ENCODE measurements at regions not wholly inside any gene's neighbourhood (a gene's known extent, or its start where the extent isn't known, plus 50 kb on each side); places are given as distances from the start of the nearest gene placed in this dataset.
A peak's percentile ranks its signal among the peaks of the same experiment; 100 is the strongest.
"Not testable (repeated sequence)": the region's sequence is repeated elsewhere in the genome, so short reads cannot be mapped to it uniquely, and the experiment has no call there.

DNA sequence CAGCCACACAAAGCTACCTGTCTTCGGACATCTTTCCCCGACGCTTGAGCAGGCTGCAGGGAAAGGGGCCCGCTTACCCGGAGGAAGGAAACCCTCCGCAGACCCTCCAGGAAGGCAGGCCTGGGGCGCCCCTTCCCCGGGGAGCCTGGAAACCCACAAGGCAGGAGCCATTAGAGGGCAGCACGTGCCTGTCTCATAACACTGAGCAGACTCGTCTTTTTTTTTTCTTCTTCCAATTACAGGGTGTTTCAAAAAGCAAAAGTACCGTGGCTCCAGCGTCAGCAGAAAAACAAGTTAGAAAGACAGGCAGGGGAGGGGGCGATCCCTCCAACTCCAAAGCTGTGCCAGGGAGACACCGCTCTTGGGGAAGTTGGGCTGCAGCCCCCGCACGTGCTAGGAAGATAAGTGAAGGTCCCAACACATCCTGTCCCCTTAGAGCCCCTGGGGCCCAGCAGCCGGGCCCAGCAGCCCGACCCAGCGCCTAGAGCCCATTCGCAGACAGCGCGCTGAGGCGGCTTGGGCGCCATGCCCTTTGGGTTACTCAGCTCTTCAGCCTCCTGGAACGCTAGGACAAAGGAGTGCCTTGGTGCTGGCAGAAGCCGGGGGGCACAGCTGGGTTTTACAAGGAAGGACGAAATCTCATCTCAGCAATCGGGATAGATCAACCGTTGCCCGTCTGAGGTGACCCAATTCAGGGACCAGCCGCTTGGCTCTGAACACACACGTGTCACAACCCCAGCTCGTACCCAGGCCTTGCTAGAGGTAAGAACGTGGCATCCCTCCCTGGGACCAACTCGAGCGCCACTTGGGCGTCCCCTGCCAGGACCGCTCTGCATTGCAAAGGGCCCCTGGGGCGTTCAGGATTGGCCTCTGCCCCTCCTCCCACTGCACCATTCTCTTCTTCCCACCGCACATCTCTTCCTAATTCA lies 136.3 kb downstream of the LY86 start:
- peak; percentile 68 for DNase-seq

DNA sequence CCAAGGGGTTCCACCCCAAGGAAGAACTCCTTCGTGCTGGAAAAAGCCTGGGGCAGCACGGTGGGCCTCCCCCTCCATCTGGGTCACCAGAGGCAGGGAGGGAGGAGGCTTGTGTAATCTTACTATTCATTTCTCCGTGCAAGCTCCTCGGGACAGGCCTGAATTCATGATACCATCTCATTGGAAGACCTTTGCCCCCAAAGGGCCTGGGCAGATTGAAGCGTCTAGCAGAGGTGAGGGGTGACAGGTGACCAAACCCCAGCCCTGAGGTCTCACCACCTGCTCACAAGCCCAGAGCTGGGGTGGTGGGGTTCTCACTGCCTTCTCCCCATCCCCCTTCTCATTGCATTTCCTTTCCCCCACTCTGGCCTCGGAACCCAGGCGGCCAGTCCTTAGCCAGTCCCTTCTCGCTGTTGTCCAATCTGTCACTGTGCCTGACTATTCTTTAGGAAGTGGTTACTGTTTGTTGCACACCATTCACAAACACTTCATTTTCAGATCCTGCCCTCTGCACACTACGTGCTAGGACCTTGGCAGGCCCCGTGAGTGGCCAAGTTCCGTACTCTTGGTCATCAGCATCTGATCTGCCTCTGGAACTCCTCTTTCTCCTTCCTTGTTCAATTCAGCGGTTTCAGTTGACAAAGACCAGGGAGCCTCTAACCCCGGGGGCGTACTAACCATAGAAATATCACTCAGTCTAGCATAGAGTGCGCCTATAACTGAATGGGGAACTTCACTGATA lies 137.1 kb downstream of the LY86 start:
- DNase-seq = no peak

DNA sequence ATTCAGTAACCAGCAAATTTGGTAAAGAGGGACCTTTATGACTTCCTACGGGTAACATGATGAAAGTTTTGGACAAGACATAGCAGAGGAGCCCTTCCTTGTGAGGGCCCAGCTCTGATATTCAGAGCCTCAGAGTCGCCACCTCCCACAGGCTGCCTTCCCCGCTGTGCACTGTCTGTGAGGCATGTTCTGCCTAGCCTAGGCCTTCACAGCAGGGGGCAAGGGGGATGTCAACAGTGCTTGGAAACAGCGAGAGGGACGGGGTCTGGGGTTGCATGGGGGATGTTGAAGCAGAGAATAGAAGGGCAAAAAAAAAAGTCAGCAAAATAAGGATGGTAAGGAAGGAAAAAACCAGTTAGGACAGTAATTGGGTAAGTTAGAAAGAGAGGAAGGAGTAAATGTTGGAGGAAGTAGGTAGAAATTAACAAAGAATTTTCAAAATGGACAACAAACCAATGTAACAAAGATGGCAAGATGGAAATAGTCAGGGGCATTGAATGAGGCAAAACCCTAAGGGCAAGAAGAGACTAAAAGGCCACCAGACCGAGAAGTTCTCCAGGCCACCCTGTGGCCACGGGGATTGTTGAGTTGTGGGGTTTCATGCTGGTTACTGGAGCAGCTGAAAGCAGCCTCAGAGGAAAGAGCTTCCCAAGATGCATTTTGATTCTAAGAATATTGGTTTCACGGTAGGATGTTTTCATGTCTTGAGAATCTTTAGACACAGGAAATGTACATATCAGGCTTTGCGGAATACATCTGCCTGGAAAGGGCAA lies 139.8 kb downstream of the LY86 start:
- DNase-seq = no peak

DNA sequence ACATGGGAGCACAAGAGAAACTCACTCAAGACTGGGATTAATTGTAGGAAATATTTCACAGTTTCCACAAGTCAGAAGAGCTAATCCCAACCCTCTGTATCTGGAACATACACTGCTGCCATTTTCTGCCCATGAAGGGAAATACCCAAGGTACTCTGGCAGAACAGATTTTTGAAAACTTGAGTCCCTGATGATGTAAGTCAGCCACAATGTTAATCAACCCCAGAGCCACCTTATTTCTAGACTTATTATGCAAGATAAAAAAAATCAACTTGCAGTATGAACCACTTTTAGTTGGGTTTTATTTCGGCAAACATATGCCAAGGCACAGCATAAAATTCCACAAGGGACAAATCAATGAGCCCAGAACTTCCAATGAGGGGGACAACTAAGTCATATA lies 141.5 kb downstream of the LY86 start:
- DNase-seq = no peak

DNA sequence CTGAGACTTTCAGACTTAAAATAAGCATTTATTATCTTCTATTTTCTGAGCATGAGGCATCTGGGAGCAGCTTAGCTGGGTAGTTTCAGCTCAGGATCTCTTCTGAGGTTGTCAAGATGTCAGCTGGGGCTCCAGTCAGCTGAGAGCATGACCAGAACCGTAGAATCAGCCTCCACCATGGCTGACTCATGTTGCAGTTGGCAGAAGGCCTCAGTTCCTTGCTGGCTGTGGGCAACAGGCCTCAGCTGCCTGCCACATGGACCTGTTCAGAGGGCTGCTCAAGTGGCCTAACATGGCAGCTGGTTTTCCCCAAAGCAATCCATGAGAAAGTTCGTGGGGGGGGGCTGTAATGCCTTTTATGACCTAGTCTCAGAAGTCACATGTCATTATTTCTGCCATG lies 142.3 kb downstream of the LY86 start:
- no peak for DNase-seq

DNA sequence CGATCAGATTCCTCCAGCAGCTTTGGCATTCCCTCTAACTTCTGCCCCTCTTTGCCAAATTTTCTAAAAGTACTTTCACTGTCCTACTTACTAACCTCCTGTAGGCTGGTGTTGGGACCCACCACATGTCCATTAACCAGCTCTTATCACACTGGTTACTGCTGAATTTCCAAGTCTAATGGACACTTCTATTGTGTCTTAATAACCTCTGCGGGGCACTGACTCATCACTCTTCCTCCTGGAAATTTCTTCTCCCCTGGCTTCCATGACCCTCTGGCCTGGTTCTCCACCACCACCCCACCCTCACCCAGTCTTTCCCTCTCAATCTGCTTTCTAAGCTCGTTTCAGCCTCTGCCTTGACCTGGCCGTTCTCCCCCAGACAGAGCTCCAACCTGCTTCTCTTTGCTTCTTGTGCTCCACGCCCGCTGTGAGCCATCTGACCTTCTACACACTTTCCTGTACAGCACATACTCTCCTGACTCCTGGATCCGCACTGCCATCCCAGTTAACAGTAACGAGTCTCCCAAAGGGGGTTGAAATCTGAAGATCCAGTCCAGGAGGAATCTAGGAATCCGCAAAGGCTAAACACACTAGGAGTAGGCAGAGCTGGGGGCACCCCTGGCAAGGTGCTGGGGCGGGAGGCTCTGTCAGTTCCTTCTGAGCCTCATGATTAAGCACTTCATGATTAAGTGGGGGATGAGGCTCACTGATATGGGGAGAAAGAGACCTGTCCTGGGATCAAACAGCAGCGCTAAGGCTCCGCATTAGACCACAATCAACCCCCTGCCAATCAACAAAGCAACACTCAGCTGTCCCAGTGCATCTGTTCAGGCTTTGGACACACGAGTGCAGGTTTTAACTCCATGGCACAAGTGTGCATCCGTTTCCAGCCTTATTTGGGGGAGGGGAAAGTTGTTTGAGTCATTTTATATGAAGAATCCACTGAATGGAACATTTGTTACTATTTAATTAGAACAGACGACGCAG lies 146.3 kb downstream of the LY86 start:
- no peak for DNase-seq

DNA sequence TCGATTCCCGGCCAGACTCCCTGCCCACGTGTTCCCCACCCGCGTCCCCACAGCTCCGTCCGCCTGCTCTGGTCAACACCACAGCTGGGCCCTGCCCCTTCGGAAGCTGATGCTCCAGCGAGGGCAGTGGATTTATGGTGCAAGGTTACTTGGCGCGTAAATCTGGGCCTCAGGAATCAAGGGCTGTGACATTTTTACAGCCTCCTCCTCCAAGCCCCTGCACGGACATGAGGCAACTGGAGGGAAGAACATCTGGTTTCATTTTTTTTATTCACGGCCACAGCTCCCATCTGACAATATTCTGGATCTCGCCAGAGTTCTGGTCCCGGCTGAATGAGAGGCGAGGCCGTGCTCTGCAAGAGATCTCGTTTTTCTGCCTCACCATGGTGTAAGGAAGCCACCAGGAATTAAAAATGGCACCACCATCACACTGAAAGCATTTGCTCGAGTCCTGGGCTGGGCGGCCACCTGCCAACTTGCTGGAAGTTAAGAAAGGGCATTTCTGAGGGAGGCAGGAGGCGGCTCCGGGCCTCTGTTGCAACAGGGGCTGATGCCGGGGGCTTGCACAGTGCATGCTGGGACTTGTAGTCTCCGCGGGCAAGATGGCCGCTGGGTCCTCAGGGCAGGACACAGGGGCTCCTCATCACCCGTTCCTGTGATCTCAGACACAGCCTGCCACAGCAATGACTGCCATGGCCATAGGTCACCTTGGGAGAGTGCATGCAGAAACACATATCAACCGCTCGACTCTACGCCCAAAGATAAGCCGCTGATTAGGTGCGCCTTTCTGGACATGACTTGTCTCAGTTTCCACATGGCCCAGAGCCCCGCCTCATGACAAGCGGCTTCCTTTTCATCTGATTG lies 148.5 kb downstream of the LY86 start:
- DNase-seq = no peak

DNA sequence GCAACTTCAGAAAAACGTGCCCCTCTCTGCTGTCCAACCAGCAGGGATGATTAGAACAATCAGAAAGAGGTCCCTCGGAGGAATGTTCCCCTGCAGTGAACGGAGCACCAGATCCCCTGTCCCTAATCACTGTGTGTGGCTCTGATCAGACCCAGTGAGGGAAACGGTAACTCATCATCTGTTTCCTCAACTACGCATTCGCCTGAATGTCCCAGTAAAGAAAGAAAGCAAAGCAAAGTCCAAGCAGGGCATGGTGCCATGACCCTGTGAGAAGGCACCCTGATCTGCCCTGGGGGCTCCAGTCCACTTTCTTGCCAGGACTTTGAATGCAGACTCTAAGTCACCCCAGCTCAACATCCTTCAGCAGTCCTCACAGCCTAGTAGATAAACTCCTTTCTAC lies 149.2 kb downstream of the LY86 start:
- no peak for DNase-seq

DNA sequence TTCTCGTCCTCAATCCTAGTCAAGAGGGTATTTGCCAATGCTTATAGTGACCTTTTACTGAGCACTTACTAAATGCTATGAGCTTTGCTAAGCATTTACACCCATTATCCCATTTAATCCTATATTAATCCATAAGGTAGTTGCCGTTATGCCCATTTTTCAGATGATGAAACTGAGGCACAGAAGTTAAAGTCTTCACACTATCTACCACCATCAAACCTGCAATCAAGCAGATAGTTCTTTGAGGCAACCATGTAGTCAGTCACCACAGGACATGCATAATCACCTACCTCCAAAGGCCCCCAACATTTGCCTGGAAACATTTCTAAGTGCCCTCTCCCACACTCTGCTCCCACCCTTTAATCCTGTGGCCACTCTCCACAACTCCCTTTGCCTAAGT lies 149.6 kb downstream of the LY86 start:
- DNase-seq = no peak

DNA sequence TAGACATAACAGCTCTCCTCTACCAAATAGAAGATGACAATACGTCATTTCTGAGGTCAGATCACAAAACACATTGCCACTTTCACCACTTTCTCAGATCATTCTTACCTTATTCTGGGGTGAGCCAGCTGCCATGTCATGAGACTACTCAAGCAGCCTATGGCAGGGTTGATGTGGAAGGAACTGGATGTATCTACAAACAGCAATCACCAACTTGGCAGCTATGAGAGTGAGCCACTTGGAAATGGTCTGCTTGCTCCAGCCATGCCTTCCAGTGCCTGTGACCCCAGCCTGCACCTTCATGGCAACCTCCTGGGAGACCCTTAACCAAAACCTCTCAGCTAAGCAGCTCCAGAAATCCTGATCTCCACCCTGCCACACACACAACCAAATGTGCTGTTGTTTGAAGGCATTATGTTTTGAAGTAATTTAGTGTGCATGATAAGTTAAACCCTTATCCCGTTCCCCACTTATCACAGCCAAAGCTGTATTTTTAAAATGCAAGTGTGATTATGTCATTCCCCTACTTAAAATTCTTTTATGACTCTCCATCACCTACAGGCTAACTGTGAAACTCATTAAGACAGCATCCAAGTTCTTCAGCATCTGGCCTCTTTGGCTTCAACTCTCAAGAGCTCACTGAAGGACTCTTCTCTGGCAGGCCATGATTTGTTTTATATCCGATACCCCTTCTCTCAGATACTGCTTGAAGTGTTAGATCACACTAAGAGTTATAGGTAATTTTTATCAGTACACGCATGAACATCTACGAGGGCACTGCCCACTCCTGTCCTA lies 150.6 kb downstream of the LY86 start:
- DNase-seq = no peak

DNA sequence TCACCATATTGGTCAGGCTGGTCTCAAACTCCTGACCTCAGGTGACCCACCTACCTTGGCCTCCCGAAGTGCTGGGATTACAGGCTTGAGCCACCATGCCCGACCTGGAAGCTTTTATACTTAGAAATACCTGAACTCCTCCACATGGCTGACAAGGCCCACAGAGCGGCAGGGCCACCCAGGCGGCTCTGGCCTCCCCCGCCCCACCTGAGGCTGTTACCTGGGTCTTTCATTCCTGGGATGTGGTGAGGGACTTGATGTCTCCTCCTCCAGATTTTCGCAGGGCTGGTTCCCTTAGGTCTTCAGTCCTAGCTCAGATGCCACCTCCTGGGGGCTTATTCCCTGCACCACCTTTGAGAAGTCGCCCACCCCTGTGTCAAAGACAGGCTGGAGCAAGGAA lies 152.1 kb downstream of the LY86 start:
- no peak for DNase-seq

DNA sequence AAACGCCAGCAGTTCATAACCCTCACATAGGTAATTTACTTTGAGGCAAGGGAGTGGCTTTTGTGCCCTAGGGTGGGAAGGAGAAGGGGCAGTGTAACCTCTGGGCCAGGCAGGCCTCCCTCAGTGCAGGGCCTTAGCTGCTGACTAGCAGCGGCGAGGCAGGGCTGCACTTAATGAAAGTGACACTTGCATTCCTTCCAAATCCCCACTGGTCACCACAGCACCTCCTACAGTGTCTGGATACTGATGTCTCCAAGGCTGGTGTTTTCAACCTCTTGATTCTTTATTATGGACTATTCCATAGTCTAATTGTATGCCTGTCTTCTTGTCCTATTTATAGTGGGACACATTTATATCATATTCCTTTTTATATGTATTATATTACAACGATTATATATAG lies 152.7 kb downstream of the LY86 start:
- no peak for DNase-seq

DNA sequence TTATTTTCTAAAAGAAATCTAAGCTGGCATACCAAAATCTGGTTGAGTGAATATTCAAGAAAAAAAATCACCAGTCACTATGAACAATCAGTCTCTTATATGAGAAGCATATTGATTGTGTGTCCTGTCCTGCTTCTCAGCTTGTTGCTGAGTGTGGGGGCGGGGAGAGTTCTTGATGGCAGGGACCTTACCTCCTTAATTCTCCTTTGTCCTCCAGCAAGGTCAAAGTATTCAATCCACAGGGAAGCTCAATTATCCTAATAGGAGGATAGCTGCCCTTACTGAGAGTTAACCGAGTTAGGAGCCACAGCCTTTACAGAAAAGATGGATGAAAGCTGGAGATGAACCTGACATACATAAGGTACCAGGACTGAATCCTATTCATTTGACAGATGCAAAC lies 154.0 kb downstream of the LY86 start:
- no peak for DNase-seq

DNA sequence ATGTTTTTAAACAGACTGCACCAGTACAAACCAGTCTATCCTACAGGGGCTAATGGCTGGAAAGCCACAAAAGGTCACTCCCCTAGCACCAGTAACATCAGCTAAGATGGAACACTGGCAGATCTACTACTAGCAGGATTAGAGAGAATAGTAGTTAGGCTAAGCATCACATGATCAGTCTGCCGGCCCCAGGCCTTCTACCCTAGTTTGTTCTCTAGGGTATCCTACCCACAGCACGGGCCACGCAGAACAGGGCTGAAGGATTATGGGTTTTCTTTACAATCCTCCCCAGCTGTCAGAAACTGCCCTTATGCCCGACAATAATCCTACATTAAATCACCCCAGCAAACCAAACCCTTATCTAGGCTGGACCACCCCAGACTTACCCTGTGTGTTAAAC lies 156.0 kb downstream of the LY86 start:
- no peak for DNase-seq

DNA sequence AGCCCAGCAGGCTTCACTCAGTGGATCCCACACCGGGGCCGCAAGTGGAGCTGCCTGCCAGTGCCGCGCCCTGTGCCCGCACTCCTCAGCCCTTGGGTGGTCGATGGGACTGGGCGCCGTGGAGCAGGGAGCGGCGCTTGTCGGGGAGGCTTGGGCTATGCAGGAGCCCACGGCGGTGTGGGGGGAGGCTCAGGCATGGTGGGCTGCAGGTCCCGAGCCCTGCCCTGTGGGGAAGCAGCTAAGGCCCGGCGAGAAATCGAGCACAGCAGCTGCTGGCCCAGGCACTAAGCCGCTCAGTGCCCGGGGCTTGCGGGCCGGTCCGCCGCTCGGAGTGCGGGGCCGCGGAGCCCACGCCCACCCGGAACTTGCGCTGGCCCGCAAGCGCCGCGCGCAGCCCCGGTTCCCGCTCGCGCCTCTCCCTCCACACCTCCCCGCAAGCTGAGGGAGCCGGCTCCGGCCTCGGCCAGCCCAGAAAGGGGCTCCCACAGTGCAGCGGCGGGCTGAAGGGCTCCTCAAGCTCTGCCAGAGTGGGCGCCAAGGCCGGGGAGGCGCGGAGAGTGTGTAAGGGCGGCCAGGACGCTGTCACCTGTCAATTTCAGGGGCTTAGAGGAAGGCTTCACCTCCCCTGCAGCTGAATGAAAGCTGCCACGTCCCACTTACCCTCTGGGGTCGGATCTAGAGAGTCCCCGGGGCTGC lies 157.3 kb downstream of the LY86 start:
- DNase-seq = not testable (repeated sequence)

DNA sequence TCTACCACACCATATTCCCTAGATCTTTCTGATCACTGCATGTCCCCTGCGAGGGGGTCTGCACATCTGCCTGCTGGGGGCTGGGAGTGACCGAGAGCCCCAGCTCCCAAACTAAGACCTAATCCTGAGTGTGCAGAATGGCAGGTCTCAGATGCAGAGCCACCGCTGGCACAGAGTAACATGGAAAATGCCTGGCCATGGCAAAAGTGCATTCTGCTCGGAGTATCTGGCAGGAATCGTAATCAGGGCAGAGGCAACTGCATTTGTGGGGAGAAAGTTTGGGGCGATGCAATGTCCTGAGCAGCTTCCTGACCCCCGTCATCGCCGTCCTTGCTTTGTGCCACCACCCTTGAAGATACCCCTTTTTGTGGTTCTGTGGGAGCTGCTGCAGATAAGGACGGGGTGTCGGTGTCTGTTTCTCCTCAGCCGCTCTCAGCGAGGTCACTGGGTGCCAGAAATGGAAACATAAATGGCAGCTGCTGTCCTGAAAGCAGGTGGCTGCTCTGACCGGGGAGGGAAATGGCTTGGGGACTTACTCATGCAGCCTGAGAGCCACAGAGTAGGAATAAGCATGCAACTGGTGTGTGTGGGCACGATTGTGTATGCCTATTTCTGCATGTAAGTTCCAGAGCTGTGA lies 157.9 kb downstream of the LY86 start:
- DNase-seq = no peak

DNA sequence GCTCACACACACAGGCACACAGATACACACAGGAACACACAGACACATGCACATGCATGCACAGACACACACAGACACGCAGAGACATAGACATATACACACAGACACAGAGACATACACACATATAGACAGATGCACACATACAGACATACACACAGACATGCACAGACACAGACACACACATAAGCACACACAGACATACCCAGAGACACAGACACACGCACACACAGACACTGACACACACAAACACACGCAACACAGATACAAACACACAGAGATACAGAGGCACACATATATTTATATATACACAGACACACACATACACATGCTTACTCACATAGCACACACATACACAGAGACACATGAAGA lies 158.4 kb downstream of the LY86 start:
- DNase-seq = no peak

DNA sequence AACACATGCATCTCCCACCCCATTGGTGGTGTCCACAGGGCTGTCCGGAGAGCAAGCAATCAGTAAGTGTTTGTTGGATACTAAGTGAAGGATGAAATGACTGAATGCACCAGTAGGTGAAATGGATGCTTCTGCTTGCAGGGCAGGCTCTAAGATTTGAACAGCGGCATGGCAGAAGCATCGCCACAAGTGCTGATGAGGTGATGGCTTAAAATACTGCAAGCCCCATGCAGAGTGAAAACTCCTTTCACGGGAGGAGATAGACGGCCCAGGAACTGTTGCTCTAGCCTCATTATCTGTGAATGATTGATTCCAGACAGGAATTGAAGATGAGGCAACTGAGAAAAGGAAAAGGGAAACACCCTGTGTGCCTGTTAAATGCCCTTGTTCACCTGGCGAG lies 158.9 kb downstream of the LY86 start:
- DNase-seq = no peak

DNA sequence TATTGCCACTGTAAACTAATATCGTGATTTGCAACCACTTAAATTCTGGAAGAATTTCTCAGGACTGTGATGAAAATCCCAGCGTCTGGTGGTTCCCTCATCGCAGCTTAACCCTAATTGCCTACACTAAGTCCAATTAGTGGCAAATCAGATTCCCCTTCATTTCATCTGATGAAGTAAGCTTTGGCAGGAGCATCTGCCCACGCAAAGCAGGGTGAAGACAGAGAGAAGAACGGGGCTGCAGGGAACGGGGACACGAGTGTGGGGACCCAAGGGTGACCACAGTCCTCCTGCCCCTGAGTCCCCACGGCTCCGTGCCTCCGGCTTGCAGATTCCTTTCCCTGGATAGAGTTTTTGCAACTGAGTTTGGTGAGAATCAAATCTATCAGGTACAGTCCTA lies 159.5 kb downstream of the LY86 start:
- no peak for DNase-seq
